G401.6 (cell line): ENCODE measurements at regions not wholly inside any gene's neighbourhood (a gene's known extent, or its start where the extent isn't known, plus 50 kb on each side); places are given as distances from the start of the nearest gene placed in this dataset.

Experiments
- FAIRE-seq: peaks from 2 replicates; lab custom pipeline; 2012; peaks lifted over from hg19 to GRCh38; lab: Jason Lieb, UNC

DNA sequence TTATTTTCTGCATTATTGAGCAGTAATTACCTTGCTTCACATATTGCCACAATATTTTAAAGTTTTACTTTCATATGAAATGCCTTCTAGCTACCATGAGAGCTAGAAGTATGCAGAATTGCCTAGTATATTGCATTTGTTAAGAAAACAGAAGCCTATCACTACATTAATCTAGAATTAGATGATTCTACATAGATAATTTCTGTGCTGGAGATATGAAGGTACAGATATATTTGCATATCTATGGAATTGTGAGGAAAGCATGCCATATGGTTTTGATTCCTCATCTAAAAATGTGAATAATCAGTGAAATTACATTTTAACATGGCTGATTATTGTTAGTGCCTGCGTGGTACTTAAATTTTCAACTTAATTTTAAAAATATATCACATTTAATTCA is 1418.3 kb downstream of the NCAM2 start:
- FAIRE-seq = no peak

- no peak for FAIRE-seq
These were observed 1423.4 kb downstream of the NCAM2 start for GRCh38 chr21:22421416-22422180.

DNA sequence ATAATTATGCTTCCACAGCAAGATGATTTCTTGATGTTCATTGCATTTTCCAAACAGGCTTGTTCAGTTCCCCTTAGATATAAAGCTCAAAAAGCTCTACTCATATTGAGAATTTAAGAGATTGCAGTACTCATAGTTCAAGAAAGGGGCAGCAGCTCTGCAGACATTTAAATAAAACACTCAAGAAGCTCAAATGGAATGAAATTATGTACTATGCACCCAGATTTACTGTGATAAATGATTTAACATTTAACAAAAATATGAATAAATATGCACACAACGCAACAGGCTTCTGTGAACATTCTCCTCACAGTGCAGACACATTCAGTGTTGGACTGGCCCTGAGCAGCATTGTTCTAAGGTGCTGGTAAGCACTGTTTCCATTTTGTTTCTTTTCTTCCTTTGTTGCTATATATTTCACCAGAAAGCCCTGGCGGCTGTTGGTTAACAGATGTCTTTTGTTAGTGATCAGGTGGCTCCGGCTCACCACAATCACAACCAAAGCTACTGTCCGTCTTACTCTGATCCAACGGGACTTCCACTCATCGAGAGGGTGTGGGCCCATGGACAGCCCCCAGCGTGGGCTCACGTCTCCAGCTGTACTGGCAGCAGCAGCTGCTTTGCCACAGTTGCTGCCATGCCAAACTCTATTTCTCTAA is 1440.3 kb downstream of the NCAM2 start:
- no peak for FAIRE-seq

- FAIRE-seq = no peak
These were observed 1446.8 kb downstream of the NCAM2 start for GRCh38 chr21:22444990-22445389.

GRCh38 chr21:22450507-22450906 is 1452.3 kb downstream of the NCAM2 start:
- FAIRE-seq = no peak

- FAIRE-seq = no peak
These were observed 1458.0 kb downstream of the NCAM2 start for GRCh38 chr21:22456241-22456640.

- no peak for FAIRE-seq
These were observed 1470.7 kb downstream of the NCAM2 start for GRCh38 chr21:22468893-22469292.

GRCh38 chr21:22474403-22474802 is 1476.2 kb downstream of the NCAM2 start:
- FAIRE-seq = no peak

DNA sequence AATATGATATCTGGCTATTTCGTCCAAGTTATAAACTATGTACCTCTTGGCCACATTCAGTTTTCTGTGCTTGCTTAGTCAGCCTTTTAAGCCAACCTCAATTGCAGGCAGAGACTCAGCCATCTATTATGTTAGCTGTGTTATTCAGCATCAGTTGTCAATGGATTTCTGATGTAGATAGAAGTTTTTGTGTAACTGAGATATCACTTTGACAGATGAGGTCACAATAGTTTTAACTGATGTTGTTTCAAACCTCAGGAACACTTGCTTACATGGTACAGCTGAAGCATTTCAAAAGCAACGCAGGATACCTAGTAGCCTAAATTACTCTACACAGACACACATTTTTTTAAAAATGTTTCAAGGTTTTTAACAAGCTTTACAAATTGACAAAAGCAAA is 1478.0 kb downstream of the NCAM2 start:
- FAIRE-seq = no peak

- no peak for FAIRE-seq
These were observed 1478.8 kb downstream of the NCAM2 start for GRCh38 chr21:22476726-22477646.

GRCh38 chr21:22490049-22490448 is 1491.8 kb downstream of the NCAM2 start:
- FAIRE-seq = no peak

DNA sequence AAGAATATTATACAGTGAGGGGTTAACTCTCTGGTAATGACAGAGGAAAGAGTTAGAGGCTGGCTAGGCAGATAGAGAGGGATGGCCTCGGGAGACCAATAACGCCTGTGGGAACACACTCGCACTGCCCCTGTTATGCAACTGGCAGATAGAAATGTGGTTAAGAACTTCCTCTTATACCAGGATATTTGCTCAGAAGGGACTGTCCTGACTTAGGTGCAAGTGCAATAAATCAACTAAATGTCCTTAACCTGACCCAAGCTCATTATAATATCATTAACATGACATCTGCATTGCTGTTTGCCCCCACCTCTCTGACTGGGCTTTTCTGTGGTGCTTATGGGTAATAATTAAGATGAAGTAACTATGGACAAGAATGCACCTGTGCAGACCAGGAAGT is 1518.0 kb downstream of the NCAM2 start:
- no peak for FAIRE-seq

- FAIRE-seq = no peak
These were observed 1537.4 kb downstream of the NCAM2 start for GRCh38 chr21:22535630-22536029.

DNA sequence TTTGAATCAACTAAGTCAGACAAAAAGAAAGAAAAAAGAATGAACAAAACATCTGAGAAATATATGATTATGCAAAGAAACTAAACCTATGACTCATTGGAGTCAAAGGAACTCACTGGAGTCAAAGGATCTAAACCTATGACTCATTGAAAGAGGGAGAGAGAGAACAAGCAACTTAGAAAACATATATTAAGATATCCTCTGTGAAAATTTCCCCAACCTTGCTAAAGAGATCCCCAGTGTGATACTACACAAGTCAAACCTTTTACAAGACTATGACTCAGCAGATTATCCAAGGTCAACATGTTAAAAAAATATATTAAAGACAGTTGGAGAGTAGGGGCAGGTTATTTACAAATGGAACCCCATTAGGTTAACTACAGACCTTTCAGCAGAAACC is 1538.3 kb downstream of the NCAM2 start:
- no peak for FAIRE-seq

GRCh38 chr21:22544747-22545146 is 1546.5 kb downstream of the NCAM2 start:
- no peak for FAIRE-seq

DNA sequence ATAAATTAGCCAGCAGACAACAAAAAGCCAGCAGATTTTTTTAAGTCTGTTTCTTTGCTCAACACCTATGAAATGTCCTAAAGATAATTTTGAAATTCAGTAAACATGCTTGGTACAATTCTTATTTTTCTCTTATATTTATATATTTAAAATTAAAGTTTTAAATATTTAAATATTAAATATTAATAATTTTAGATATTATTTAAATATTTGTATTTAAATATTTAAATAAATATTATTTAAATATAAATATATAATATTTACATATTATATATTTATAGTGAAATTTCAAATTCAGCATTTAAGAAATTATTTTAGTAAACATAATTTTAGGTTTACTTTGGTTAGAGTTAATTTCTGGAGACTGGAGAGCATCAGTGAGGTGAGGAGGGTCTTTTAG is 1554.2 kb downstream of the NCAM2 start:
- FAIRE-seq = peak; percentile 98

- FAIRE-seq = no peak
These were observed 1556.6 kb downstream of the NCAM2 start for GRCh38 chr21:22554690-22555316.

- peak; percentile 74 for FAIRE-seq
These were observed 1558.6 kb downstream of the NCAM2 start for GRCh38 chr21:22556829-22557228.

DNA sequence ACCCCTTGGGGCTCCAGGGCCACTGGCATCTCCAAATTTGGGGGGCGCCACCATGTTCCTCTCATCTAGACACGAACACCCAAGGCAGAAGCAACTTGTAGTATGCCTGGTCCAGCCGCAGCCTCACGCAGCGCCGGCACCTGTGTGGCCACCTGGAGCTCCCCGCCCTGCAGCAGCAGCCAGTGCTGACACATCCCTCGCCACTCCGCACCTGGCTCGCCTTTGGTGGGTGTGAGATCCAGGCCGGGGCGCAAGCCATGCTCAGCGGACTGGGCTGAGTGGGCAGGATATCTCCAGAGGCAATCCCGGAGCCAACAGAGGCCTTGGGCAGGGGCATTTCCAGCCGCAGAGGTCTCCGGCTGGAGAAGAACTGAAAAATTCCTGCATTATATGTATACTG is 1563.7 kb downstream of the NCAM2 start:
- no peak for FAIRE-seq

DNA sequence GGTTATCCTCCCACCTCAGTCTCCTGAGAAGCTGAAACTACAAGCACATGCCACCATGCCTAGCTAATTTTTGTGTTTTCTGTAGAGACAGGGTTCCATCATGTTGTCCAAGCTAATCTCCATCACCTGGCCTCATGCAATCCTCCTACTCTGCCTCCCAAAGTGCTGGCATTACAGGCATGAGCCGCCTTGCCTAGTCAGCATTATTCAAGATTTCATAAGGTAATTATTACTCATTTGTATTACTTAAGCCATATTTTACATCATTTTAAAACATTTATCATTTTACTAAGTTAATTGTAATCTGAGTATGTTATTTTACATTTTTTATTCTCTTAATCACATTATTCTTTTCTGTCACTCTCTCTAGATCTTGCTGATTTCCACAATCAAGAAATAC is 1575.6 kb downstream of the NCAM2 start:
- no peak for FAIRE-seq

DNA sequence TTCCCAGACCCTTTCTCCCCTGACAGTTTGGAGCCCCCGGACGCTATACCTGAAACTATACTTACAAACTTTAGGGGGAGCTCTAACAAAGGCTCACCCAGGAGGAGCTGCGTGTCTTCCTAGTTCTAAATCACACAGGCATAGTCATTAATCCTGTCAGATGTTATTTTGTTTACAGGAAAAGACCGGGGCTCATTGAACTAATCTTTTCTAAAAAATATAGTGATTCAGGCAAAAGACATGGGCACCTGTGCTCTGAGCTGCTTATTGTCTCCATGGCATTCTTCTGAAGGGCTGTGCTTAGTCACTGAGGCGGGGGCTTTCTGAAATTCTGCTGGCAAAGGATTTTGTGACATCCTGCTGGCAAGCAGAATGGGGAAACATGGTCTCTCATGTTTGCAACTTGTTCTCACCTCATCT is 1577.0 kb downstream of the NCAM2 start:
- no peak for FAIRE-seq

DNA sequence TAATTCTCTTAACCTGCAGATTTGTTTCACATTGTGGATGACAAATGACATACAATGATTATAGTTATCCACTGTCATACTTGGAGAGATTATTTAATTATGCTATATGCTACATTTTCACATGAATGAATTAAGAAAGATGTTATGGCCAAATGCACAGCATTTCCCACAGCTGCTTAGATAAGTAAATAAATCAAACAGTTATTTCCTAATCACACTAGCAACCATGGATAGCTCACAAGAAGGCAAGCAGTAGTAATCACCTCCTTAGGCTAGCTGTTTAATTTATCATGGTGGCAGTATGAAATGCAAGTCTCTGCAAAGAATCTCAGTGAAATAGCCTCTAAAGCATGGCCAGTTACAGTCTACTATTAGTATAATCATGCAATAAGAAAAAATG is 1581.5 kb downstream of the NCAM2 start:
- no peak for FAIRE-seq
